ENCODE measurements at regions not wholly inside any gene's neighbourhood (a gene's known extent, or its start where the extent isn't known, plus 50 kb on each side); places are given as distances from the start of the nearest gene placed in this dataset.
A peak's percentile ranks its signal among the peaks of the same experiment; 100 is the strongest.

GRCh38 chr18:11497585-11497984 lies 111.8 kb upstream of the SLC35G4 start:
- H3K9me3 ChIP-seq (ENCODE audit: low read depth, low read length) = no peaks in the 10 kb centered on the region
- H4K20me1 ChIP-seq (ENCODE audit: insufficient read depth, low read length) = no peaks in the 10 kb centered on the region
- no peak for TF ChIP-seq CTCF (IDR thresholded peaks at IDR 0.05; ENCODE audit: extremely low read depth, low read depth, low read length)
- H3K4me3 ChIP-seq (ENCODE audit: insufficient read depth, low read length) = no peak overlapping the region
- H3K4me2 ChIP-seq (ENCODE audit: insufficient read depth, low read length) = no peak overlapping the region
- peak overlapping the region; percentile 46 for H3K27ac ChIP-seq (ENCODE audit: low read depth, low read length)
- DNase-seq (ENCODE audit: insufficient read length, low spot score, missing footprints) = no peak
- no peak overlapping the region for H2AFZ ChIP-seq (ENCODE audit: low read length)
- peaks cover 48% of the 10 kb centered on the region for H3K4me1 ChIP-seq (ENCODE audit: insufficient read depth, low read length)
- H3K79me2 ChIP-seq (ENCODE audit: insufficient read depth, low read length) = no peaks in the 10 kb centered on the region
- H3K36me3 ChIP-seq (ENCODE audit: insufficient read depth, low read length) = no peaks in the 10 kb centered on the region
- no peaks in the 10 kb centered on the region for H3K27me3 ChIP-seq (ENCODE audit: insufficient read depth, low read length)

GRCh38 chr18:11496526-11497172 lies 112.7 kb upstream of the SLC35G4 start:
- H3K79me2 ChIP-seq (ENCODE audit: insufficient read depth, low read length) = no peaks in the 10 kb centered on the region
- H3K4me1 ChIP-seq (ENCODE audit: insufficient read depth, low read length) = peaks cover 48% of the 10 kb centered on the region
- no peaks in the 10 kb centered on the region for H3K36me3 ChIP-seq (ENCODE audit: insufficient read depth, low read length)
- no peak overlapping the region for H2AFZ ChIP-seq (ENCODE audit: low read length)
- H4K20me1 ChIP-seq (ENCODE audit: insufficient read depth, low read length) = no peaks in the 10 kb centered on the region
- no peak overlapping the region for H3K4me3 ChIP-seq (ENCODE audit: insufficient read depth, low read length)
- no peak for TF ChIP-seq CTCF (IDR thresholded peaks at IDR 0.05; ENCODE audit: extremely low read depth, low read depth, low read length)
- no peak overlapping the region for H3K27ac ChIP-seq (ENCODE audit: low read depth, low read length)
- no peak overlapping the region for H3K4me2 ChIP-seq (ENCODE audit: insufficient read depth, low read length)
- no peaks in the 10 kb centered on the region for H3K9me3 ChIP-seq (ENCODE audit: low read depth, low read length)
- no peak for DNase-seq (ENCODE audit: insufficient read length, low spot score, missing footprints)
- no peaks in the 10 kb centered on the region for H3K27me3 ChIP-seq (ENCODE audit: insufficient read depth, low read length)

GRCh38 chr18:11495441-11495840 lies 114.0 kb upstream of the SLC35G4 start:
- Histone ChIP-seq H3K4me1 (ENCODE audit: insufficient read depth, low read length) (peaks cover 40% of the 10 kb centered on the region), H3K4me3 (ENCODE audit: insufficient read depth, low read length) (no peak overlapping the region), H3K36me3 (ENCODE audit: insufficient read depth, low read length) (no peaks in the 10 kb centered on the region), H3K27me3 (ENCODE audit: insufficient read depth, low read length) (no peaks in the 10 kb centered on the region), H3K79me2 (ENCODE audit: insufficient read depth, low read length) (no peaks in the 10 kb centered on the region), H2AFZ (ENCODE audit: low read length) (no peak overlapping the region), H4K20me1 (ENCODE audit: insufficient read depth, low read length) (no peaks in the 10 kb centered on the region), H3K27ac (ENCODE audit: low read depth, low read length) (no peak overlapping the region), H3K9me3 (ENCODE audit: low read depth, low read length) (no peaks in the 10 kb centered on the region), H3K4me2 (ENCODE audit: insufficient read depth, low read length) (no peak overlapping the region)
- no peak for DNase-seq (ENCODE audit: insufficient read length, low spot score, missing footprints)
- no peak for TF ChIP-seq CTCF (IDR thresholded peaks at IDR 0.05; ENCODE audit: extremely low read depth, low read depth, low read length)

- no peak overlapping the region for H3K27ac ChIP-seq (ENCODE audit: low read depth, low read length)
- H3K4me2 ChIP-seq (ENCODE audit: insufficient read depth, low read length) = no peak overlapping the region
- no peak for DNase-seq (ENCODE audit: insufficient read length, low spot score, missing footprints)
- no peaks in the 10 kb centered on the region for H3K27me3 ChIP-seq (ENCODE audit: insufficient read depth, low read length)
- no peak overlapping the region for H3K4me3 ChIP-seq (ENCODE audit: insufficient read depth, low read length)
- no peak overlapping the region for H2AFZ ChIP-seq (ENCODE audit: low read length)
- H3K9me3 ChIP-seq (ENCODE audit: low read depth, low read length) = no peaks in the 10 kb centered on the region
- no peaks in the 10 kb centered on the region for H4K20me1 ChIP-seq (ENCODE audit: insufficient read depth, low read length)
- H3K36me3 ChIP-seq (ENCODE audit: insufficient read depth, low read length) = no peaks in the 10 kb centered on the region
- no peaks in the 10 kb centered on the region for H3K79me2 ChIP-seq (ENCODE audit: insufficient read depth, low read length)
- H3K4me1 ChIP-seq (ENCODE audit: insufficient read depth, low read length) = peaks cover 28% of the 10 kb centered on the region
- no peak for TF ChIP-seq CTCF (IDR thresholded peaks at IDR 0.05; ENCODE audit: extremely low read depth, low read depth, low read length)
These were observed 115.3 kb upstream of the SLC35G4 start for GRCh38 chr18:11494107-11494506.

Data from osteoblast (primary cell).